Stimulated activated naive CD8-positive, alpha-beta T cell treated with anti-CD3 and anti-CD28 coated beads, Interleukin-15, Interleukin-2, amounts not matched to agents 100 U/mL and 50 U/mL, for 24 hours (primary cell): ENCODE measurements at regions not wholly inside any gene's neighbourhood (a gene's known extent, or its start where the extent isn't known, plus 50 kb on each side); places are given as distances from the start of the nearest gene placed in this dataset.

Experiments
- ATAC-seq: fragments of 150-1000 bp; cut with Tn5 transposase; one replicate; pipeline ENCODE4 v1.10.0; 2021
- DNase-seq: peaks from one replicate; pipeline ENCODE4 v3.0.0; 2021

DNA sequence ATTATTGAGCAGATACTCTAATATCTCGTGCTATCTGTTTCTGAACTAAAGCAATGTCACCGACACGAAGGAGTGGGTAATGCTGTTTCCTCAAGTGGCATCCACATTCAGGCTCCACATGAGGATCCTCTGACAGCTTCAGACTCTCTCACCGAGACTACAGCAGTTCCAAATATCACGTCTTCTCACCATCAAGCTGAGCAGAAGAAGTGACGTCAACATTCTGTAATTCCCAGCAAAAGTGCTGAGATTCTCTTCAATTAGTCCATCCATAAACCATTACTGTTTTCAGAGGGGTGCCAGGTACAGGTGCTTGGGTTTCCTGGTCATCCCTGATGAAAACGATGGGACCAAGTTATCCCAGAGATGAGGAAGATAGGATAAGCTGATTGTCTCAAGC is 110.0 kb upstream of the DACH1 start:
- DNase-seq (no peak), ATAC-seq (no peak)

DNA sequence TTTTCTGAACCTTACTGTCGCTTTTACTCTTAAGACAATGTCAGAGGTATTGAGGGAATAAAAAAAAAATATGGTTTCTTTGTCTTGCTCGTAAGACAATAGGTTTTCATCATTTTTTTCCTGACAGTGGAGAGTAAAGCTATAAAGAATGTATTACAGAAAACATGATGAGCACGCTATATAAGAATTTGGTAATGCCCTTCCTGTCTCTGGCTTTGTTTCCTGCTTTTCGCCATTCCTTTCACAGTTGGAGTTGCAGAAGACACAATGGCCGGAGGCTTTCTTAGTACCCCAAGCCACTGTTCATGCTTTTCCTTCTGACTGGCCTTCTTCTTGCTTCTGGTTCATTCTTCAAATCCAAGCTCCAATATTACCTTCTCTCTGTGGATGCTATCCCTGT is 101.0 kb upstream of the DACH1 start:
- no peak for DNase-seq
- ATAC-seq: no peak

DNA sequence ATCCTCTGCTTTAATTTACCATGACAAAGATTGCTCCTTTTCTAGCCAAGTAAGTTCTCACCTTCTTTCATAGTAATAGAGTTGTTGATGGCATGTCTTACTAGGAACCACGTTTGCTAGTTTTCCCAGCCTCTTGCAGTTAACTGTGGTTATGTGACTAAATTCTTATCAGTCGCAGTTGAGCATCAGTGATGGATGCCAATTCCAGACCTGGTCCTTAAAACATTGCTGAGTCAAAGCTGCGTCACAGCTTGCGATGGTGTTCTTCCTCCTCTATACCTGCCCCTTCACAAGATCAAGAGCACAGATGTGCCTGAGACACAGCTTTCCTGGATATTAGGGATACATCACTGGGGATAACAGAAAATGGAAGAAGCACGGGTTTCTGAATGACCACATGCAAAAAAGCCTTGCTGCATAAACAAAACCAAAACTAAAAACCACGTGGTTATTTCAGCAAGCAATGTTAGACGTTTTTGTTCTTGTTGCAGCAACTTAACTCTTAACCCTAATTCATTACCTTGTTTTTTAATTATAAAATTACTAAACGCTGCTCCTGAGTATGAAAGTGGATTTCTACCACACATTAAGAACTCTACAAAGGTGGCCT is 97.6 kb upstream of the DACH1 start:
- no peak for ATAC-seq
- no peak for DNase-seq

DNA sequence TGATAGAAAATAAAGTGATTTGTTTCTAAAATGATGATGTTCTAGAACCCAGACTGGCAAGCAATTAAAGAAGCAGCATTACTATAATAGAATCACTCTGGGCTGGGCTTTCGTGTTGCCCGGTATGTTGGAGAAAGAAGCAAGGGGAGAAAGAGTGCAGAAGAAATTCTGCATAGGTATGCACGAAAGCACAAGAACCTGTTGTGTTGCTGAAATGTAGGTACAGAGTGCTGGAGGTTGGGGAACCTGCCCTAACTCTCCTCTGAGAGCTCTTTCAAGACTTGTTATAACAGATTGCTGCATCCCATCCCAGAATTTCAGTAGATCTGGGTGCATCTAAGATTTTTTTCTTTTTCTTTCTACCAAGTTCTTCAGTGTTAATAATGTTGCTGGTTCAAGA is 95.7 kb upstream of the DACH1 start:
- DNase-seq (no peak), ATAC-seq (no peak)

DNA sequence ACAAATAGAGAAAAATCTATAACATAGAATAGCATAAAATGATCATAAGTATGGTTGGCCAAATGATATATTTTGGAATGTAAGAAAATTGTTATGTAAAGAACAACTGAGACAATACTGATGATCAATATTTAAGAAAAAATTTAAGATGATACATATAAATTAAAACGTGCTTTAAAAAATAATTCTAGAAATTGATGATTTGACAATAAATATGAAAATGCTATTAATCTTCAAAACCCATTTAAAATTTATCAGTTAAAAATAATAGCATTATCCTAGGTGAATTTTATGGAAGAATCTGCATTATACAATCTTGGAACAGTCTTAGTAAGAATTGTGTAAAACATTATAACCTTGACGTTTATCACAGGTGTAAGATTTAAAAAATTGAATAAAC is 95.1 kb upstream of the DACH1 start:
- no peak for ATAC-seq
- DNase-seq: no peak

DNA sequence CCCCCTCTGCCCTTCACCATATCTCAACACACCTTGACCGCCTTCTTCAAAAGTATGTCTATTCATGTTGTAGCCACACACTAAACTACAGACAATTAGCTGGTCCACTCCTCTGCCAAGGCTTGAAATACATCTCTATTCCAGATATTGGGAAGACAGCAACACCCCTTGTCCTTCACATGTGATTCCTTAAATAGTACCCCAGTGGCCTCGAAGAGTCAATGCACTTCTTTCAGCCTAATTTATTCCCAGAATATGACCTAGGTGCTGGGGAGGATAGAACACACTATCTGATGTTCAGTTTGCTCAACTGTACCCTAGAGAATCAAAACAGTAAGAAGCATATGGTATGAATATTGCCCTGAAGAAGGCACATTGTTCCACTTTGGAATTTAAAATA is 82.4 kb upstream of the DACH1 start:
- DNase-seq (no peak), ATAC-seq (no peak)

DNA sequence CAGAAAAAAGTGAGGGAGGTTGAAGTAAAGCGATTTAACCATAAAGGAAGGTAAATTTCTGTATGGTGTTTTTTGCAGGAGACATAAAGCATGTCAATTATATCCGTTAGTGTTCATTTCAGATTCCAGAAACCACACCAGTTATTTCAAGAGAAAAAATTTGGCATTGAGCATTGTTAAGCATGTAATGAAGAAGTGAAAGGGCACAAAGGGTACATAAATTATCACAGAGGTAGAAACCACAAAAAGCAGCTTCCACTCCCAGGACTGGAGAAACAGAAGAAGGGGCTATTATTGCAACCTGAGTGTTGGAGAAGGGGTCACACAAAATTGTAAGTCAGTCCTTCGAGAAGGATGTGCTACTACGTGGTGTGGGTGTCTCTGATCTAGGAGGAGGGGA is 72.2 kb upstream of the DACH1 start:
- ATAC-seq: no peak
- DNase-seq: no peak

DNA sequence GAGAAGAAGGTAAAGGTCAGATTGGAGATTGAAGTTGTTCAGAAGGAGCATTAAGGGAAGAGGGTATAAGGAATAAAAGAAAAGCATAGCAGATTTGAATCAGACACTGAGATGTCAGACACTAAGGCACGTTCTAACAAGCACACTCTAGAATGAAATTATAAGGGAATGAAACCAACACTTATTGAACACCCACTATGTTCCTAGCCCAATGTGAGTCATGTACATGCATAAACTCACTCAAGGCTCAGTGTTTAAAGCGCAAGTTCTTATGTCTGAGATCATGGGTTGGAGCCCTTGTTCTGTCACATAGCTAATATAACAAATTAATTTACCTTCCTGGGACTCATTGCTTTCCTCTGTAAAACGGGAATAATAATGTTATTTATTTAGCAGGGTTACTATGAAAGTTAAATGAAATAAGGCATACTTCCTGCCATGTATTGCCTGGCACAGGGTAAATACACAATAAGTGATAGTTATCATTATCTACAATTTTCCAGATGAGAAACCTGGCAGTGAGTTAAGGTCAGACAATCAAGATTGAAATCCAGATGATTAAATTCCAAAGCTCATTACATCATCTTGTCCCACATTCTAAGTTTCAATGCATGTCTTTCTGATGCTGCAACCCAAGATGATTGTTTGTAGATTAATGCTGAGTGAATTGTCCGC is 68.3 kb upstream of the DACH1 start:
- no peak for ATAC-seq

DNA sequence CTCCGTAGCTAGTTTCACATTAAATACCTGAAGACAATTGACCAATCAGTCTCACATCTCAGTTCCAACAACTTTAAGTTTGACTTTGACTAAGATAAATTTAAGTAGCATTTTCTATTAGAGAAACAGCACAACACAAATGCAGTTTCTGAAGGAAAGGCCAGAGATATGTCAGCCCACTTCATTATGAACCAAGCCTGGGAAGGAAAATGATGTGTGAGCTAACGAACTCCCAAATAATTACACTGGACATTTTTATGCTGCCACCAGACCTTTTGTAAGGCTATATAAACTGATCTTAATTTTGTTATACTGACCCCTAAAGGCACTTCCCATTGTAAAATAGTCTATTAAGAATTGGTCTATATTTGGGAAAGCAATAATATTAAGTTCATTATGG is 57.9 kb upstream of the DACH1 start:
- ATAC-seq: no peak
- DNase-seq: no peak

More for the DNA sequence above, 68.3 kb upstream of the DACH1 start:
- DNase-seq: no peak

DNA sequence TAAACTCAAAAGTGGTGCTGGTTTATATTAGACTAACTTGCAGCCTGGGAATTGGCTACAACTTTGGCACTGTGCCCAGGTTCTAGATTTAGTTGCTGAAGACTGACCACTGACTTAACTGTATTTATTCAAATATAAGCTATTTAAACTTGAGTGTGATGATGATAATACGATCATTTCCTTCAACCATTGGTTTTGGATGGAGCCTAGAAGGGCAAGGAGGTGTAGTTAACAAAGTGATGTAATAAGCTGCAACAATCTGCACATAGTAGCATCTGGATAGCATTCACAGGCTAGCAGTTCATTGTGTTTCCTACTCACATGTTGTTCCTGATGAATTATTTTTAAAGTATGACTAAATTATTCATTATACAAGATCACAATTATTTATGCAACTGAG is 55.2 kb upstream of the DACH1 start:
- ATAC-seq: no peak
- no peak for DNase-seq
